ENCODE measurements at regions not wholly inside any gene's neighbourhood (a gene's known extent, or its start where the extent isn't known, plus 50 kb on each side); places are given as distances from the start of the nearest gene placed in this dataset.

- no peak overlapping the region for H3K4me2 ChIP-seq (ENCODE audit: low read length)
- no peak overlapping the region for H3K4me3 ChIP-seq (replicated peaks in 1 of 2; ENCODE audit: low read depth in 1 of 2, low read length in 2 of 2)
- H4K20me1 ChIP-seq (ENCODE audit: insufficient read depth) = no peaks in the 10 kb centered on the region
- H2AFZ ChIP-seq (ENCODE audit: low read depth, low read length, poor library complexity, severe bottlenecking) = no peak overlapping the region
- TF ChIP-seq RAD21 (IDR thresholded peaks at IDR 0.05; ENCODE audit: low read depth) (no peak), POLR2A (IDR thresholded peaks at IDR 0.05; ENCODE audit: borderline replicate concordance, extremely low read depth, insufficient read depth, insufficient read length) (no peak), MAX (IDR thresholded peaks at IDR 0.05) (no peak), EZH2phosphoT487 (IDR thresholded peaks at IDR 0.05; ENCODE audit: borderline replicate concordance) (no peak), ATF3 (IDR thresholded peaks at IDR 0.05) (no peak), EZH2 (IDR thresholded peaks at IDR 0.05) (no peak), ZFX (IDR thresholded peaks at IDR 0.05) (no peak), SP1 (IDR thresholded peaks at IDR 0.05; ENCODE audit: low read depth) (no peak), POLR2AphosphoS5 (IDR thresholded peaks at IDR 0.05; ENCODE audit: low read depth, low read length) (no peak), ZNF274 (IDR thresholded peaks at IDR 0.05; ENCODE audit: low read depth, low read length) (no peak), TCF7L2 (IDR thresholded peaks at IDR 0.05; ENCODE audit: borderline replicate concordance, extremely low read depth, insufficient read depth, insufficient read length) (no peak), SRF (IDR thresholded peaks at IDR 0.05; ENCODE audit: low read depth) (no peak), FOSL1 (IDR thresholded peaks at IDR 0.05; ENCODE audit: low read depth) (no peak), JUND (IDR thresholded peaks at IDR 0.05) (no peak), CTCF (IDR thresholded peaks at IDR 0.05 in 2 of 3, conservative IDR thresholded peaks at IDR 0.05 in 1 of 3; ENCODE audit: borderline replicate concordance in 1 of 3, insufficient read depth in 1 of 3, low read depth in 2 of 3, low read length in 2 of 3) (no peak)
- intact Hi-C loops (cut with micrococcal nuclease) = no loop called here
- no peaks in the 10 kb centered on the region for H3K9me2 ChIP-seq (ENCODE audit: insufficient read depth)
- no TSS peak for BruUV-seq (replicated peaks)
- no peaks in the 10 kb centered on the region for H3K4me1 ChIP-seq (ENCODE audit: control insufficient read depth in 1 of 2, insufficient read depth in 2 of 2, low read length in 2 of 2)
- no peaks in the 10 kb centered on the region for H3K27me3 ChIP-seq (ENCODE audit: insufficient read depth, low read length)
- DNase-seq (ENCODE audit: low read depth, low spot score) (no peak), ATAC-seq (no peak)
- H3K79me2 ChIP-seq (ENCODE audit: insufficient read depth, low read length) = no peaks in the 10 kb centered on the region
- no peaks in the 10 kb centered on the region for H3K36me3 ChIP-seq (ENCODE audit: control insufficient read depth in 1 of 2, insufficient read depth in 2 of 2, low read length in 2 of 2)
- CTCF ChIA-PET = no interaction called here
- H3K27ac ChIP-seq (ENCODE audit: low read depth, low read length) = no peak overlapping the region
- H3K9me3 ChIP-seq (ENCODE audit: control insufficient read depth in 1 of 2, insufficient read depth in 1 of 2, low read depth in 1 of 2, low read length in 2 of 2) = peaks cover 0 to 3% of the 10 kb centered on the region in 2 experiments; a peak in 2 of 4 replicates
- no peak overlapping the region for H3K9ac ChIP-seq (ENCODE audit: low read length)
- RAD21 ChIA-PET (ENCODE audit: low non-redundant PET in 1 of 2, low total read pairs in 2 of 2, uncharacterized antibody in 2 of 2, unreplicated experiment in 2 of 2) = no interaction called here
- POLR2A ChIA-PET = no interaction called here
Measured at GRCh38 chr22:34776817-34777216, 289.1 kb upstream of the ISX start.
